IPS-NIHi7 (cell line): ENCODE measurements at regions not wholly inside any gene's neighbourhood (a gene's known extent, or its start where the extent isn't known, plus 50 kb on each side); places are given as distances from the start of the nearest gene placed in this dataset.
A peak's percentile ranks its signal among the peaks of the same experiment; 100 is the strongest.

ENCODE experiments used
- DNase-seq: peaks from one replicate; pipeline ENCODE4 v3.0.0; 2012; ENCODE audit warnings: mixed read lengths; ENCODE audit errors: extremely low spot score

DNA sequence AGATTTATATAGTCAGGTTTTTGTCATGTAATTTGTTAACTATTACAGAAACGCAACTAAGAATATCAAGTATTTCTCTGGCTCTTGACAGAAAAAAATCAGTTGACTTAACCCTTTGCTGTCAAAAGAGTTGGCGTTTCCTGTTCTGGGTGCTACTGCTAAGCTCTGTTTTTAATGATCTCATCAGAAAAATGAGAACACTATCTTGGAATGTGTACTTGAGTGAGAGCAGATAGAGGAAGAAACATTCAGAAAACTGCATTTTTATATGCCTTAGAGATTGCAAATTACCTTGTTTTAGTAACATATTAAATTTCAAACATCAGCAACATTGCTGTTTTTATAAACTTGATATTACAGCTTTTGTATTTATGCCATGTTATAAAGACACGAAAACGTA lies 297.9 kb downstream of the RDH14 start:
- no peak for DNase-seq

DNA sequence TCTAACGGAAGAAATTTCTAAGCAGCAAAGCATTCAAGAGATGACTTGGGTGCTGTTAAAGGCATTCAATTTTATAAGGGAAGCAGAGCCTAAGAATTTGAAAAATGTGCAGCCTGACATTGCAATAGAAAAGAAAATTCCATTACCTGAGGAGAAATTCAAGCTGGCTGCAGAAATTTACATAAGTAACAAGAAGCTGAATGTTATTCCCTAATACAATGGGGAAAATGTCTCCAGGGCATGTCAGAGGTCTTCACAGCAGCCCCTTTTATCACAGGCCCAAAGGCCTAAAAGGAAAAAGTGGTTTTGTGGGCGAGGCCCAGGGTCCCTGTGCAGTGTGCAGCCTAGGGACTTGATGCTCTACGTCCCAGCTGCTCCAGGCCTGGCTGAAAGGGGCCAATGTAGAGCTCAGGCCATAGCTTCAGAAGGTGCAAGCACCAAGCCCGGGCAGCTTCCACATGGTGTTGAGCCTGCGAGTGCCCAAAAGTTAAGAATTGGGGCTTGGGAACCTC lies 306.7 kb downstream of the RDH14 start:
- DNase-seq = no peak

DNA sequence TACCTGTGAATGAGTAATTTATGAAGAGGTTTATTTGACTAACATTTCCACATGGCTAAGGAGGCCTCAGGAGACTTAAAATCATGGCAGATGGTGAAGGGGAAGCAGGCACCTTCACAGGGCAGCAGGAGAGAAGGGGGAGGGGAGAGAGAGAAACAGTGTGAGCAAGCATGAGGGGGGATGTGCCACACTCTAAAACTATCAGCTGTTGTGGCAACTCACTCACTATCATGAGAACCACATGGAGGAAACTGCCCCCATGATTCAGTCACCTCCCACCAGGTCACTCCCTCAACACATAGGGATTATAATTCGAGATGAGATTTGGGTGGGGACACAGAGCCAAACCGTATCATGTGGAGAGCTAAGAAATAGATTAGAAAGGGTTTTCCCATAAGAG lies 309.0 kb downstream of the RDH14 start:
- DNase-seq = no peak

DNA sequence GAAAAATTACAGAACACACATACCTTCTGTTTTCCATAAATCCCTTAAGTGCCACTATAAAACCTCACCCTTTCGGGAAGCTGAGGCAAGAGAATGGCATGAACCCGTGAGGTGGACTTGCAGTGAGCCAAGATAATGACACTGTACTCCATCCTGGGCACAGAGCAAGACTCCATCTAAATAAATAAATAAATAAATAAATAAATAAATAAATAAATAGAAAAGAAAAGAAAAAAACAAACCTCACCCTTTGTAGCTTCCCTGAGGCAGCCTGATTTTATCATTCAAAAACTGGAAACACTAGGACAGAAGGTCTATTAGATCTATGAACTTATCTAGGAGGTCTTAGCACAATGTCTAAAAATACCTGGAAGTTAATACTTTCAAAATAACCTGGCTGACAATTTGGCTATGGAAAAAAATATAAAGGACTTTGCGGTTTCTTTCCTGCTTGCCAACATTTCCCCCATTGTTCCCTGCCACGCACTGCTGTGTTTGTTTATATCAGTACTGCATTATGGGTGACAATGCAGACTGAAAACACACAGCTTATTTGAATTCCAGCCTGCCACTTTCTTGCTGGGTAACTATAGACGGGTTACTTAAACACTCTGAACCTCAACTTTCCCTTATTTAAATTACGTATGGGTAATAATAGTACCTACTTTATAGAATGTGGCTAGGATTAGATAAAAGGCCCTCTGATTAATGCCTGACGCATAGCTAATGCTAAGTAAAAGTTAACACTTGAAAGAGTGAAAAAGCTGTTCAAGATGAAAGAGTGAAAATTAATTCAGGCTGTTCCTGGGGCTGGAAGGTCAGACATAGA lies 313.0 kb downstream of the RDH14 start:
- no peak for DNase-seq

DNA sequence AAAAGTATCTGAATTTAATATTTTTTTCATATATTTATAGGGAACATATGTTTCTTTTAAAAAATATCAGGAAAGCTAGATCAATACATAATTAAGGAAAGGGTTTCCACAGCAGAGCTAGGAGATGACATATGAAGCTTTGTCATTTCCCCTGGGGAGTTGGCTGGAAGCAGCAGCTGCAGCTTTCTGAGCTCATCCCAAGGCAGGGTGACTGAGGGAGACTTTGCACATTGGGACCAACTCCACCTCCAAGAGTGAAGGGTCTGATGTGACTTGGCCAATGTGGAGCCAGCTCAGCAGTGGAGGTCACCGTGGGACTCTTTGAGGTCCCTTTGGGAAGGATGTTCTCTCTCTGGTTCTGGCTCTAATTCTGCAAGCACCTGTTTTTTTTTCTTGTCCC lies 315.1 kb downstream of the RDH14 start:
- DNase-seq = no peak

DNA sequence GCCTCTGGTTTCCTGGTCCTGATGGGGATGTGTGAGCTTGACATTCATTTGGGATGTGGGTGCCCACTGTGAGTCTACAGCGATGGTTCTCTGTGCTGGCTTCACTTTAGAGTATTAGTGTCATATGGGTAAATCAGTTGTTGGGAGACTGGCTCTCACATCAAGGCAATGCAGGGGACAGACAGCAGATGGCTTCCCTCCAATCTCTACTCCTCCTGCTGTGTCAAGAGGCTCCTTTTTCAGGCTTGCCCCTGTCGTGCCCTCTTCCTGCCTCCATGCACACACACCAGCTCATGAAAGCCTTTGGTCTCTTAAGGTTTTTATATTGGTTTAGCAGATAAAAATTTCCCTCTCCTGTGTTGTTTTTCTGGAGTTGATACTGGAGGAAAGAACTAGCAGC lies 315.6 kb downstream of the RDH14 start:
- peak; percentile 37 for DNase-seq

DNA sequence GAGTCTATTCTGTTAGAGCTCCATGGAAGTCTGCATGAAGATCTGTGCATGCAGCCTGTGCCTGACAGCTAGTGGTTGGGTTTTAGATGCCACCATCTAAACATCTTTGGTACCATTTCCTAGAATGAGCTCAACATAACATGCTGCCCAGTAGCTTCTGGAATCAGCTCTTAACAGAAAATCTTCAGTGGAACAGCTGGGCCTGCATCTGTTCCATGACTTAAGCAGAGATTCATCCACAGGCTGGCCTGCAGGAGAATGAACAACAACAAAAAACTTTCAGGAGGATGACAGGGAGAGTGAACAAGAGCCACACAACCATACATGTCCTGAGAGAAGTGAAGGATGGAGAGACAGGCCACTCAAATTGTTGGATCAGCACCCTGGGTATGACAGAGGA lies 316.6 kb downstream of the RDH14 start:
- DNase-seq = no peak

DNA sequence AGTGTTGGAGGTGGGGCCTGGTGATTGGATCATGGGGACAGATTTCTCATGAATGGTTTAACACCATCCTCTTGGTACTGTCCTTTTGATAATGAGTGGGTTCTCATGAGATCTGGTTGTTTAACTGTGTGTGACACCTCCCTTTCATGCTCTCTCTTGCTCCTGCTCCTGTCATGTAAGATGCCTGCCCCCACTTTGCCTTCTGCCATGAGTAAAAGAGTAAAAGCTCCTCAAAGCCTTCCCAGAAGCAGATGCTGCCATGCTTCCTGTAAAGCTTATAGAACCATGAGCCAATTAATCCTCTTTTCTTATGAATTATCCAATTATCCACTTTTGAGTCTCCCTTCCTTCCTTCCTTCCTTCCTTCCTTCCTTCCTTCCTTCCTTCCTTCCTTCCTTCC lies 317.7 kb downstream of the RDH14 start:
- DNase-seq = no peak

DNA sequence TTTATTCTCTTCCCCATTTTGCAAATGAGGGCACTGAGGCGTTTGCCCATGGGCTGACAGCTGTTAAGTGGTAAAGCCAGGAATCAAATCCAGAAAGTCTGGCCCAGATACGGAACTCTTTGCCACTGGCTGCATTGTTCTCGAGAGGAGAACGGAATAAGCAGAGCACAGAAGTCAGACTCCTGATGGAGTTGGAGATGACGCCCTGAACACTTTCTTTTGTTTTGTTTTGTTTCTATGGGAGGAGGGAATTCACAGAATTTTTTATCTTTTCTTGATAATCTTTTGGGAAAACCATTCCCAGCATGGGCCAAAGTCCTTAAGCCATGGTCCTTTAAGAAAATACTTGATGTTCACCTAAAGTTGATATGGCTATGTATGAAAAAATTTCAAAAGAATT lies 322.2 kb downstream of the RDH14 start:
- DNase-seq = no peak

DNA sequence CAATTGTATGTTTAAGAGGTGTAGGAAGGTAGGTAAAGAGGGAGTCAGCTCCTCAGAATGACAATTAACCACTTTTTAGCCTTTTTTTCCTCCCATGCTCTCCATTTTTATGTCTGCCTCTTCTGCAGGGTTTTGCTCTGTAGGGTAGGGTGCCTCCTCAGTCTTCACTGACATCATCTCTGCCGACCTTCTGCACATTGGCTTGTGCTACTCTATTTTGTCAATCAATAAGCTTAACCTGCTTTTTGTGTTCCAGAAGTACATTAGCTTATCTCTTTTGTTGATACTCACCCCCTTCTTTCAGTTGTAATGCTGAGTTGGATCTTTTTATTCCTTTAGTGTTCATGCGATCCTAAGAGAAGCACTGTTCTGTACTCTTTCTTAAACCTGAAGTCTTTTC lies 323.2 kb downstream of the RDH14 start:
- no peak for DNase-seq

DNA sequence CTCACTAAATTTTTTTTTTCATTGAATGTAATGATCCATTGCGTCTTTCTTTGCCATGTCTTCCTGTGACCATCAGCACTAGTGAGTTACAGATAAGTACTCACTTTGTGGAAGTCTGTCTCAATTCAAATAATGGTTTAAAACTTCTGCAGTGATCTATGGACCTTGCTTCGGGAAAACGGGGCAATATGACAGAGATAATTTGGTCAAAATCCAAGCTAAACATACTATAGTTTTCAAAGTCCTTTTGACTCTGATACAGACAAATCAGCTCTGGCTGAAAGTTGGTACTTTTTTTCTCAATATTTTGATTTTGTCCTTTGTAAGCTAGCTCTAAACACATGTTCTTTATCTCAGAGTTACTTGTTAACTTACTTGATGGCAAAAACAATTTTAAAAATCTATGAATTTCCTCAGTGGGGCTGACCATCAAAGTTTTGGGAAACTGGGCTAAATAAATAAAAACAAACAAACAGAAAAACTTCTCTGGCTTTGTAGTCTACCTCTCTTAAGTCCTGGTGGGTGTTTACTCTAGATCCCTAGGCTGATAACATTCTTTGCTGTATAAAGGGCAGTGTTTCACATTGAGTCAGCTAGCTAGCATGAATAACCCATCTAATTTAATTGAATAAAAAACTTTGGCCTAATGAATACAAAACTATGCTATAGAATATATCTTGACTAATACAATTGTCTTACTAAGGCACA lies 327.6 kb downstream of the RDH14 start:
- no peak for DNase-seq

DNA sequence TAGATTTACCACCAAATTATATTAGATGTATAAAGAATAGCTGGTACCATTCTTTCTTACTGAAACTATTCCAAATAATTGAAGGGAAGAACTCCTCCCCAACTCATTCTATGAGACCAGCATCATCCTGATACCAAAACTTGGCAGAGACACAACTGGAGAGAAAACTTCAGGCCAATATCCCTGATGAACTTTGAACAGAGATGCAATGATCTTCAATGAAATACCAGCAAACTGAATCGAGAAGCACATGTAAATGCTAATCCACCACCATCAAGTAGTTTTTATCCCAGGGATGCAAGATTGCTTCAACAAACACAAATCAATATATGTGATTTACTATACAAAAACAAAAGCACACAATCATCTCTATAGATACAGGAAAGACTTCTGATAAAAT lies 329.8 kb downstream of the RDH14 start:
- no peak for DNase-seq

DNA sequence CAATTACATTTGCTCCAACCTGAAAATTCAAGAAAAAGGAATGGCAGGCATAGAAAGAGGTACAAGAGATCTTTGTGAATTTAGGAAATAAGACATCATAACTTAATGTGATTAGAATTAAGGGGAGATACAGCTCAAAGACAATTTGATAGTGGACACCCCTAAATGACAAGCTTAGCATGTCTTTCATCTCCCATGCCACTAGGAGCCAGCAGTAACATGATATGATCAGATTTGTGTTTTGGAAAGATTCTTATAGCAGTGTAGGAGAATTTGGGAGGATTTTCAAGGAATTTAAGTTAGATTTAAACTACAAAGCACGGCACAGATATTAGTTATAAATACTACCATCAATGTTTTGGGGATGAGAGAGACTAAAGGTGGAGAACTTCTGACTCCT lies 340.8 kb downstream of the RDH14 start:
- DNase-seq = no peak

DNA sequence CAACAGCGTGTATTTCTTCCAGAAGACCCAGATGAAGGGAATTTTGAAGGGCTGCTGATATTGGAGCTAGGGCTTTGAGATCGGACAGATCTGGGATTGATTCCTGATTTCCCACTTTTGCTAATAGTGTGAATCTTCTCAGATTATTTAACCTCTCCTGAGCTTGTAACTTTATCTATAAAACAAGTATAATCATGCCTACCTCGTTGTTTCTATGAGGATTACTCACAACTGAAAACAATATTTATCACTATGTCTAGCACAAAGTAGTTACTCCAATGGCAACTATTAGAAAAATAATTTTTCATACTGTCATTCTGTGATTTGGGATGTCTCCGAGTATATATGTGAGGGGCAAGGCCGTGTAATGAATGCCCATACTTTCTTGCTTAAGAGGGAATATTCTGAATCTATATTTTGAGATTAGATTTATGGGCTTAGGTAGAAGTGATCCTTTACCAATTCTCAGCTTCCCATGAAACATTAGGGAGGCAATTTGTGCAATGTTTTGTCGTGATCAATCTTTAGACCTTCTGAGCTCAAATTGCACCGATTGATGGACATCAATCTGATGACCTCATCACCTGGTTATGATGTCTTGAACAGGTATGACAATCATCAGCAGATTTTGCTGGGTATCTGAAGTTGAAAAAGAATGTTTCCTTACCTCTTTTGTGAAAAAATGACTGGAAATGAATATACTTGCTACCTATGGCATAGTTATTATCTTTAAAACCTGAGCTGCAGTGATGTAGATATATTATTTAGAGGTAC lies 339.9 kb downstream of the KCNS3 start:
- no peak for DNase-seq

DNA sequence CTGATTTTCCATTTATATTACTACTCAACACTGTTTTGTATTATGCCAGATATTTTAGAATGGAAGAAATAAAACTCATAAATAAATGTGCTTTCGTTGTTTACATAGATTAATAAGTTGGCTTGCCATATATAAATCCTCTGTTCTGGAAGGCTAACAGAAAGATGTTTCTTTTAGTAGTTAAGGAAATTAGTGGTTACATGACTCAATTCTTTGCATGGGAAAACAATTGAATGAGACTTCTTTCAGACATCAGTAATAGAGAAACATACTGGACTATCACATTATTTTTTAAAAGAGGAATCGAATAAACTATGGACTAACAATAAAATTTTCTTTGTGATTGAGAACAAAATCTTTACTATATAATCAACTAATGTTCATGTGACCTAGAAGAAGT lies 336.5 kb downstream of the KCNS3 start:
- DNase-seq = no peak

DNA sequence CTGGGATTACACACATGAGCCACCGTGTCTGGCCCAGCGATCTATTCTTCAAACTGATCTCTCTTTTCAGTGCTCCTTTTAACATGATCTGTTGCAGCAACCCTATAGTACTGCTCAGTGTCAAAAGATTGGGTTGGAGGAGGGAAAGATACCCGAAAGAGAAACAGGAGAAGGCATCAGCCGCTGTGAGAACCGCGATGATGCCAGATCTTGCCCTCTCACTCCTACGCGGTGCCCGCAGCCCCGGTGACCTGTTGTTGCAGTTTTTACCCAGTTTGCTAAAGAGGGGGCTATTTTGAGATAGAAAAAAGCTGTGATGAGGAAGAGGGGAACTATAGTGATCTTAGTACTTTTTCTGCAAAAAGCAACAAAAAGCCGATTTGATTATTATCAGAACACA lies 335.5 kb downstream of the KCNS3 start:
- no peak for DNase-seq

DNA sequence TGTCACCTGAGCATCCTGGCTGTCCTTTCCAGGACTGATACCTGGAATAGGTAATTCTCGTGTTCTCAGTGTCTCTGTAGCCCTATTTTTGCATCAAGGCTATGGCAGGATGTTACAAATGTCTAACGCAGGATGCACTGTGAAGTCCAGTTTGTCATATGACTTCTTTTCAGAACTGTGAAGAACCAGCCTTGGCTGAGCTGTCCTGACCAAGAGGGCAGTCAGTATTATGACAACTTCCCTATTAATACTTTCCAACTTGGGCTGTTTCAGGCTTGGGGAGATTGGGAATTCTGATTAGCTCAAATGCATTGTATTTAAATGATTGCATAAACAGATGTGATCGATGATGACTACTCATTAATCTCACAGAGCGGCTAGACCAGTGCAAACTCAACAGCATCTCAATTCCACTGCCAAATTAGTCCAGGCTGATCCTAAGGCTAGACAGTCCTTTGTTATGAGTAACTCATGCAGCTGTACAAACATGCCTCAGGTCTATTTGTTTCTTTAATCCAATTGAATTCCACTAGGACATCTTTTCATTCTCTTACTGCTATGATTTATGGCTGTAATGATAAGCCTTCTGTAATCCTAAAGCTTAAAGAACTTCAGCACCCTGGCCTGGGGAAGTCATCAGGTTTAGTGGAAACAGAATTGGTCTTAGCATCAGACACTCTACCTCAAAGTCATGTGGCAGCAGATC lies 331.6 kb downstream of the KCNS3 start:
- DNase-seq = no peak

DNA sequence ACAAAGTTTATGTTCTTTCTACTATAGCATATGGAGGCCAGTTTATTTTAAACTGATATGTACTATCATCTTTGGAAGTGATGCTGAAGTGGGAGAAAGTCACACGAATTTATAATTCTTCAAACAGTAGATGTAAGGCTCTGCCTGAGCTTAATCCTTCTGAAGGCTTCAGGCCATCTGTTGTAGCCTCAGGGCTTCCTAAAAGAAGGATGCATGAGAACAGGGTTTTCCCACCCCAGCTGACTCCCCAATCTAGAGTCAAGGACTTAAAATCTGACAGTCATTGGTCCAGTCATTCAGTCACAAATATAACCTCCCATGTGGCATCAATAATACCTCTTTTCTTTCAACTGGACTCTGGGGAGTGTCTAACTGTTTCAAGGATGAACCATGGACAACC lies 330.5 kb downstream of the KCNS3 start:
- DNase-seq = no peak

DNA sequence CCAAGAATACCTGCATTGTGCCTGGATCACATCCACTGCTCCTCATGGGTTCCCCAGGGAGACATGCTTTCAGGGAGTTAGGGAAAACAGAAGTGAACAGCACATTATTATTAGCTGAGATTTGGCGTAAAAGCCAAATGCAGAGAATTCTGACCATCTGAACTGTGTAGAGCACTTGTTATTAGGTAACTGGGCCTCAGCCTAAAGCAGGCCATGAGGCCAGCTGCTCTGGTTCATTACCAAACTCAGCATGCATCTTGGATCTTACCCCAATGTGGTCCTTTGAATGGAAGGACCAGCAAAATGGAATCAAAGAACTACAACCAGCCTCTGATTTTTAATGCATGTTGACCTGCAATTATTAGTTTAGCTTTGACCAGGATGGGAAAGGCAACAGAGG lies 322.3 kb downstream of the KCNS3 start:
- DNase-seq = no peak

DNA sequence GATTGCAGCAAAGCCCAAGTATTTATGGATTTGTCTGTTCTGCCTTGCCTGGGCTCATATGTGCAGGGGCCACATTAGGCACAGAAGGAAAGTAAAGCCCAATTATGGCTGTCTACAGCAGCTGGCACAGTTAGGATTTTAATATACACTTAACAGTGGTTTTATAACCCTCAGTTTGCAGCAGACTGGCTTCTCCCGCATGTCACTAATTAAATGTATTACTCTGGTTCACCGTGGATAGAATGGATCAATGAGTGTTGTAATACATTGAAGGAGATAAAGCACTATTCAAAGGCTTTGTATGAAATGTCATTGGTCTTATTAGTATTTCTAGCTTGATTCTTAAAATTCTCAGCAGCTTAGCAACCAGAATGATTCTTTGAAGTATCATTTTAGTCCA lies 320.2 kb downstream of the KCNS3 start:
- DNase-seq = no peak

DNA sequence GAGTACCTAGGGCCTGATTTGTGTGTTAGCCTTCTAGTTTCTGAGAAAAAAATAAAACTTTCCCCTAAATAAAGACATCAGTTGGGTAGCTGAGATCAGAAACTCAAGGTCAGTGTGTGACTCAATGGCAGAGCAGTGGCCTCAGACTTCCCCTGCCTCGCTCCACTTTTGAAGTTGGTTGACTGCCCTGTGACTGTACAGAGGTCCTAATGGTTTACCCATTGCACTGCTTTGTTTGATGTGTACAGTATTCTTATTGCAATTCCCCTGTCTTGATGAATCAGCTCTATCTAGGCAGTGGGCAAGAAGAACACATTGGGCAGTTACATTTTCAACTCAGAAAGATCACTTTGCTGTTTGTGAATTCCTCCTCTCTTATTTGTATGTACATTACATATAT lies 315.7 kb downstream of the KCNS3 start:
- DNase-seq = no peak
